ENCODE measurements at regions not wholly inside any gene's neighbourhood (a gene's known extent, or its start where the extent isn't known, plus 50 kb on each side); places are given as distances from the start of the nearest gene placed in this dataset.

GRCh38 chrX:75968293-75968692 lies 183.2 kb upstream of the MAGEE2 start:
- no peak for DNase-seq (ENCODE audit: unreplicated experiment)
- no peaks in the 10 kb centered on the region for H3K9me3 Mint-ChIP-seq (ENCODE audit: unreplicated experiment)
- no TSS peak for BruUV-seq (replicated peaks)
- intact Hi-C loops (cut with micrococcal nuclease): no loop called here
- CTCF ChIA-PET: no interaction called here
- no peak overlapping the region for H3K27ac Mint-ChIP-seq (ENCODE audit: low read depth, unreplicated experiment)
- no peak for TF ChIP-seq CTCF (IDR thresholded peaks at IDR 0.05; ENCODE audit: unreplicated experiment)
- H3K27me3 Mint-ChIP-seq (ENCODE audit: insufficient read depth, unreplicated experiment): no peaks in the 10 kb centered on the region
- no peaks in the 10 kb centered on the region for H3K36me3 Mint-ChIP-seq (ENCODE audit: insufficient read depth, unreplicated experiment)
- POLR2A ChIA-PET: no interaction called here
- no peak overlapping the region for H3K4me3 Mint-ChIP-seq (ENCODE audit: unreplicated experiment)
- H3K4me1 Mint-ChIP-seq (ENCODE audit: insufficient read depth, unreplicated experiment): no peaks in the 10 kb centered on the region

GRCh38 chrX:75986976-75987375 lies 185.9 kb upstream of the PBDC1 start:
- no peaks in the 10 kb centered on the region for H3K4me1 Mint-ChIP-seq (ENCODE audit: insufficient read depth, unreplicated experiment)
- no peak for TF ChIP-seq CTCF (IDR thresholded peaks at IDR 0.05; ENCODE audit: unreplicated experiment)
- peaks cover 9% of the 10 kb centered on the region for H3K9me3 Mint-ChIP-seq (ENCODE audit: unreplicated experiment)
- no peak for DNase-seq (ENCODE audit: unreplicated experiment)
- ChIA-PET CTCF (no interaction called here), POLR2A (no interaction called here)
- no peak overlapping the region for H3K4me3 Mint-ChIP-seq (ENCODE audit: unreplicated experiment)
- intact Hi-C loops (cut with micrococcal nuclease): no loop called here
- H3K36me3 Mint-ChIP-seq (ENCODE audit: insufficient read depth, unreplicated experiment): peaks cover 6% of the 10 kb centered on the region
- no peak overlapping the region for H3K27ac Mint-ChIP-seq (ENCODE audit: low read depth, unreplicated experiment)
- H3K27me3 Mint-ChIP-seq (ENCODE audit: insufficient read depth, unreplicated experiment): peaks cover 12% of the 10 kb centered on the region
- BruUV-seq (replicated peaks): no TSS peak

GRCh38 chrX:75989806-75990590 lies 182.9 kb upstream of the PBDC1 start:
- Mint-ChIP-seq H3K36me3 (ENCODE audit: insufficient read depth, unreplicated experiment) (peaks cover 6% of the 10 kb centered on the region), H3K4me3 (ENCODE audit: unreplicated experiment) (no peak overlapping the region), H3K27me3 (ENCODE audit: insufficient read depth, unreplicated experiment) (no peaks in the 10 kb centered on the region), H3K27ac (ENCODE audit: low read depth, unreplicated experiment) (no peak overlapping the region), H3K4me1 (ENCODE audit: insufficient read depth, unreplicated experiment) (no peaks in the 10 kb centered on the region), H3K9me3 (ENCODE audit: unreplicated experiment) (no peaks in the 10 kb centered on the region)
- POLR2A ChIA-PET: no interaction called here
- intact Hi-C loops (cut with micrococcal nuclease): no loop called here
- CTCF ChIA-PET: no interaction called here
- DNase-seq (ENCODE audit: unreplicated experiment): no peak
- TF ChIP-seq CTCF (IDR thresholded peaks at IDR 0.05; ENCODE audit: unreplicated experiment): no peak
- BruUV-seq (replicated peaks): no TSS peak

GRCh38 chrX:75997692-75998091 lies 175.2 kb upstream of the PBDC1 start:
- ChIA-PET CTCF (no interaction called here), POLR2A (no interaction called here)
- H3K36me3 Mint-ChIP-seq (ENCODE audit: insufficient read depth, unreplicated experiment): no peaks in the 10 kb centered on the region
- TF ChIP-seq CTCF (IDR thresholded peaks at IDR 0.05; ENCODE audit: unreplicated experiment): no peak
- BruUV-seq (replicated peaks): no TSS peak
- H3K27ac Mint-ChIP-seq (ENCODE audit: low read depth, unreplicated experiment): no peak overlapping the region
- H3K27me3 Mint-ChIP-seq (ENCODE audit: insufficient read depth, unreplicated experiment): no peaks in the 10 kb centered on the region
- intact Hi-C loops (cut with micrococcal nuclease): no loop called here
- no peaks in the 10 kb centered on the region for H3K4me1 Mint-ChIP-seq (ENCODE audit: insufficient read depth, unreplicated experiment)
- peaks cover 14% of the 10 kb centered on the region for H3K9me3 Mint-ChIP-seq (ENCODE audit: unreplicated experiment)
- DNase-seq (ENCODE audit: unreplicated experiment): no peak
- no peak overlapping the region for H3K4me3 Mint-ChIP-seq (ENCODE audit: unreplicated experiment)

Data from MCF 10A (cell line).